Adrenal gland (tissue), 9 donors: ENCODE measurements at regions not wholly inside any gene's neighbourhood (a gene's known extent, or its start where the extent isn't known, plus 50 kb on each side); places are given as distances from the start of the nearest gene placed in this dataset.

Experiments used
- DNase-seq, 7 donors: peaks; one replicate each; pipeline ENCODE4 v3.0.0-alpha.2; 2019 to 2020
- H3K27ac ChIP-seq, 5 donors: fragments of 200-600 bp; sonication (generic) in 4 of 5; 1 replicate in 3 of 5; 2 replicates in 2 of 5; pipeline versions ENCODE4 v1.5.1 to v1.8.0; 2016 to 2020; ENCODE audit warnings: mild to moderate bottlenecking in 1 of 5
- H3K27me3 ChIP-seq: fragments of 200-600 bp; 2 replicates; pipeline ENCODE4 v1.8.0; 2021
- H3K36me3 ChIP-seq, 2 donors: fragments of 200-600 bp; replicated peaks in 1 of 2; 1 replicate in 1 of 2; 2 replicates in 1 of 2; pipeline versions ENCODE4 v1.5.1 to v1.8.0; 2018 to 2022
- H3K4me1 ChIP-seq, 2 donors: fragments of 200-600 bp; replicated peaks in 1 of 2; 1 replicate in 1 of 2; 2 replicates in 1 of 2; pipeline versions ENCODE4 v1.5.1 to v1.8.0; 2018 to 2021
- H3K4me3 ChIP-seq, 4 donors: fragments of 200-600 bp; sonication (generic) in 3 of 4; one replicate each; pipeline ENCODE4 v1.5.1; 2016 to 2018
- H3K9me3 ChIP-seq, 3 donors: fragments of 200-600 bp; sonication (generic) in 1 of 3; replicated peaks in 1 of 3; 1 replicate in 2 of 3; 2 replicates in 1 of 3; pipeline versions ENCODE4 v1.5.1 to v1.8.0; 2016 to 2021
- POLR2A ChIP-seq, 2 donors: fragments of 450-650 bp; IDR thresholded peaks; one replicate each; pipeline ENCODE4 v1.6.1; 2017; ENCODE audit warnings: antibody characterized with exemption in 2 of 2, mild to moderate bottlenecking in 2 of 2, moderate library complexity in 1 of 2
- WGBS, 4 donors: extraction: QIAGEN DNeasy Blood & Tissue Kit in 2 of 4; methylation state at CpG; one replicate each; pipeline versions ENCODE4 v1.1.5 to v1.1.7; 2013 to 2017; 5-methylcytosine and 5-hydroxymethylcytosine counted together
- intact Hi-C, 2 donors: fragments of 100-400 bp; cut with DNase I; formaldehyde crosslinking; loops; one replicate each; pipeline versions ENCODE4 v1.14.1 to v1.15.0; 2022 to 2023
- TF ChIP-seq, protein P1 (sequence below), 6 experiments: fragments of 450-650 bp in 4 of 6; fragments of 200-600 bp in 2 of 6; sonication (generic) in 1 of 6; IDR thresholded peaks; 1 replicate in 5 of 6; 2 replicates in 1 of 6; pipeline versions ENCODE4 v1.5.1 to v1.8.0; 2016 to 2021; ENCODE audit warnings: antibody characterized with exemption in 6 of 6, mild to moderate bottlenecking in 2 of 6, moderate library complexity in 1 of 6
- donor health status: healthy with polysubstance abuse.
- donor health status: Bipolar disorder and iron deficiency.
- donor health status: DM: yes; HTN: yes; CAD: no.
- donor health status: DM: no; HTN: no; CAD: no.
- donor health status: DM: no; HTN: no; CAD: no.

DNA sequence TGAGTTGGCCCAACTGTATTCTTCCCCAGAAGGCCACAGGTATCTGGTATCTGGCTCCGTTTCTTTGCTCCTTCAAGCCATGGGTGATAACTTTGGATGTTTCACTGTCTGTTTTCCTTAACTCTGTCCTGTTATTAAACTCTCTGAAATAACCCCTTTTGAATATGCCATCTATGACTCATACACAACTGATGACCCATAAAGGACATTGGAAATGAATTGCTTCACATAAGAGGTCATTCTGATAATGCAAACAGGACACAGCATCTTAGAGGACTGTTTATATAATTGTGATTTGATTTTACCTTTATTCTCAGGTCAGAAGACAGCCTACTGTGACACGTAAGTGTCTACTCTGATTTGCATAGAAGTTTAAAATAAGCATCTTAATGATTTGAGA is 227.7 kb downstream of the VEGFC start:
- 52 to 63% (median 58%) methylated on average over 2 of the region's 2 CpGs for WGBS, 4 donors
- Histone ChIP-seq H3K27ac (no peak overlapping the region), H3K4me3 (no peak overlapping the region), H3K9me3 (no peaks in the 10 kb centered on the region), H3K27me3 (no peaks in the 10 kb centered on the region), H3K4me1 (peaks cover 0 to 5% of the 10 kb centered on the region in 2 donors), H3K36me3 (no peaks in the 10 kb centered on the region)
- no peak for DNase-seq
- TF ChIP-seq, protein P1, sequence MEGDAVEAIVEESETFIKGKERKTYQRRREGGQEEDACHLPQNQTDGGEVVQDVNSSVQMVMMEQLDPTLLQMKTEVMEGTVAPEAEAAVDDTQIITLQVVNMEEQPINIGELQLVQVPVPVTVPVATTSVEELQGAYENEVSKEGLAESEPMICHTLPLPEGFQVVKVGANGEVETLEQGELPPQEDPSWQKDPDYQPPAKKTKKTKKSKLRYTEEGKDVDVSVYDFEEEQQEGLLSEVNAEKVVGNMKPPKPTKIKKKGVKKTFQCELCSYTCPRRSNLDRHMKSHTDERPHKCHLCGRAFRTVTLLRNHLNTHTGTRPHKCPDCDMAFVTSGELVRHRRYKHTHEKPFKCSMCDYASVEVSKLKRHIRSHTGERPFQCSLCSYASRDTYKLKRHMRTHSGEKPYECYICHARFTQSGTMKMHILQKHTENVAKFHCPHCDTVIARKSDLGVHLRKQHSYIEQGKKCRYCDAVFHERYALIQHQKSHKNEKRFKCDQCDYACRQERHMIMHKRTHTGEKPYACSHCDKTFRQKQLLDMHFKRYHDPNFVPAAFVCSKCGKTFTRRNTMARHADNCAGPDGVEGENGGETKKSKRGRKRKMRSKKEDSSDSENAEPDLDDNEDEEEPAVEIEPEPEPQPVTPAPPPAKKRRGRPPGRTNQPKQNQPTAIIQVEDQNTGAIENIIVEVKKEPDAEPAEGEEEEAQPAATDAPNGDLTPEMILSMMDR (IDR thresholded peaks at IDR 0.05): no peak
- no peak for TF ChIP-seq POLR2A (IDR thresholded peaks at IDR 0.05)
- intact Hi-C loops: loop anchor here in 1 of 2 donors (10.0 kb wide), 1 partner anchor 480 kb away; no protein-coding TSS in a partner anchor

- Histone ChIP-seq H3K4me1 (peaks cover 0 to 5% of the 10 kb centered on the region in 2 donors), H3K27me3 (no peaks in the 10 kb centered on the region), H3K36me3 (no peaks in the 10 kb centered on the region), H3K4me3 (no peak overlapping the region), H3K27ac (no peak overlapping the region), H3K9me3 (no peaks in the 10 kb centered on the region)
- DNase-seq: no peak
- no peak for TF ChIP-seq POLR2A (IDR thresholded peaks at IDR 0.05)
- TF ChIP-seq, protein P1 (IDR thresholded peaks at IDR 0.05): no peak
- WGBS, 4 donors: 67 to 75% (median 68%) methylated on average over 3 of the region's 3 CpGs
- intact Hi-C loops: loop anchor here in 1 of 2 donors (10.0 kb wide), 1 partner anchor 478 kb away; no protein-coding TSS in a partner anchor
These were observed 226.0 kb downstream of the VEGFC start for GRCh38 chr4:176566769-176567168.

GRCh38 chr4:176568238-176568637 is 224.5 kb downstream of the VEGFC start:
- Histone ChIP-seq H3K27me3 (no peaks in the 10 kb centered on the region), H3K4me3 (no peak overlapping the region), H3K4me1 (peaks cover 0 to 11% of the 10 kb centered on the region in 2 donors), H3K9me3 (no peaks in the 10 kb centered on the region), H3K36me3 (no peaks in the 10 kb centered on the region), H3K27ac (no peak overlapping the region)
- TF ChIP-seq POLR2A (IDR thresholded peaks at IDR 0.05): no peak
- TF ChIP-seq, protein P1 (IDR thresholded peaks at IDR 0.05): no peak
- WGBS, 4 donors: 86 to 93% (median 91%) methylated on average over 4 of the region's 4 CpGs
- intact Hi-C loops: loop anchor here in 1 of 2 donors (10.0 kb wide), 1 partner anchor 477 kb away; no protein-coding TSS in a partner anchor
- DNase-seq: no peak

DNA sequence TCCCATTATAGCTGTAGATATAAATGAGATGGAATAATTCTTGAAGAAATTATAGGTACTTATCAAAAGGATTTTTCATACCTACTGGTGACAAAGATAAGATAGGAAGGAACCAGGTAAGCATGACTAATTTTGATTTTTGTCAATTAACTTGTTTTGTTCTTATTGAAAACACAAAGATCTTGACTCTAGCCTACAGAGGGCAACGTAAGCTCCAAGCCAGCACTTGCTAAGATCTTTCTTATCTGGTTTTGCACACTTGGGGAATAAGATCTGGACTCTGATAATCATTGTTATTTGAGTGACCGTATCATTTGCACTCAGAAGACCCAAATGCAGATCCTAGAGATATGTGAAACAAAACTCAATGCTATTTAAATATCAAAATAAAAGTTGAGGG is 223.4 kb downstream of the VEGFC start:
- H3K36me3 ChIP-seq: no peaks in the 10 kb centered on the region
- intact Hi-C loops: loop anchor here in 1 of 2 donors (10.0 kb wide), 1 partner anchor 476 kb away; no protein-coding TSS in a partner anchor

More for the DNA sequence above, 223.4 kb downstream of the VEGFC start:
- Histone ChIP-seq H3K4me3 (no peak overlapping the region), H3K27ac (no peak overlapping the region), H3K9me3 (no peaks in the 10 kb centered on the region), H3K4me1 (peaks cover 0 to 11% of the 10 kb centered on the region in 2 donors), H3K27me3 (no peaks in the 10 kb centered on the region)
- TF ChIP-seq POLR2A (IDR thresholded peaks at IDR 0.05): no peak
- TF ChIP-seq, protein P1 (IDR thresholded peaks at IDR 0.05): no peak
- WGBS, 4 donors: 36 to 53% (median 50%) methylated on average over 2 of the region's 2 CpGs
- DNase-seq: no peak
